ENCODE measurements at regions not wholly inside any gene's neighbourhood (a gene's known extent, or its start where the extent isn't known, plus 50 kb on each side); places are given as distances from the start of the nearest gene placed in this dataset.

DNA sequence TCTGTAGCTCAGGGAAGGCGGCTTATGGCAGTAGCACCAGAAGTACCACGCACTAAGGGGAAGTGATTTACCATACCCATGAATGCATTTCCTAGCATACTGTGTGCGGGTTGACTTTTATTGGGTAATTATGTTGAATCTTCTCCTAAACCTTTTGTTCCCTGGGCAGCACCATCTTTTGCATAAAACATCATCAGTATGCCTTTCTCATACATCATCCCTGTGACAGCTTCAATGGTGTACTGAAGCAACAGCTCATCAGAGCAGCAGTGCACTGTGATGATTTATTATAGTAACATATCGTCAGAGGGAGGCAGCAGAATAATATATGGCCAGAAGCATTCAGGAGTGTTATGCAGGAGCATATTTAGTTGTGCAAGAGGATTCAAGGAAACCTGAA lies 204.9 kb downstream of the CDH7 start:
- BruUV-seq (replicated peaks) = no TSS peak
- Histone ChIP-seq H3K4me1 (replicated peaks; ENCODE audit: insufficient read depth) (no peaks in the 10 kb centered on the region), H4K20me1 (ENCODE audit: insufficient read depth) (no peaks in the 10 kb centered on the region), H3K4me2 (no peak overlapping the region), H3K9me2 (ENCODE audit: insufficient read depth) (no peaks in the 10 kb centered on the region; the same call in 1 of the 2 replicates), H3F3A (ENCODE audit: insufficient read depth, low read depth) (no peaks in the 10 kb centered on the region), H3K36me3 (ENCODE audit: low read depth) (no peaks in the 10 kb centered on the region), H3K27me3 (ENCODE audit: insufficient read depth, low read depth) (no peaks in the 10 kb centered on the region), H3K79me2 (ENCODE audit: low read depth) (no peaks in the 10 kb centered on the region), H2AFZ (no peak overlapping the region), H3K9me3 (ENCODE audit: insufficient read depth, low read depth) (no peaks in the 10 kb centered on the region), H3K27ac (no peak overlapping the region), H3K4me3 (no peak overlapping the region)
- POLR2A ChIA-PET (ENCODE audit: unreplicated experiment) = no interaction called here
- no peak for TF ChIP-seq EZH2 (IDR thresholded peaks at IDR 0.05; ENCODE audit: low read depth)
- TF ChIP-seq, protein P1, sequence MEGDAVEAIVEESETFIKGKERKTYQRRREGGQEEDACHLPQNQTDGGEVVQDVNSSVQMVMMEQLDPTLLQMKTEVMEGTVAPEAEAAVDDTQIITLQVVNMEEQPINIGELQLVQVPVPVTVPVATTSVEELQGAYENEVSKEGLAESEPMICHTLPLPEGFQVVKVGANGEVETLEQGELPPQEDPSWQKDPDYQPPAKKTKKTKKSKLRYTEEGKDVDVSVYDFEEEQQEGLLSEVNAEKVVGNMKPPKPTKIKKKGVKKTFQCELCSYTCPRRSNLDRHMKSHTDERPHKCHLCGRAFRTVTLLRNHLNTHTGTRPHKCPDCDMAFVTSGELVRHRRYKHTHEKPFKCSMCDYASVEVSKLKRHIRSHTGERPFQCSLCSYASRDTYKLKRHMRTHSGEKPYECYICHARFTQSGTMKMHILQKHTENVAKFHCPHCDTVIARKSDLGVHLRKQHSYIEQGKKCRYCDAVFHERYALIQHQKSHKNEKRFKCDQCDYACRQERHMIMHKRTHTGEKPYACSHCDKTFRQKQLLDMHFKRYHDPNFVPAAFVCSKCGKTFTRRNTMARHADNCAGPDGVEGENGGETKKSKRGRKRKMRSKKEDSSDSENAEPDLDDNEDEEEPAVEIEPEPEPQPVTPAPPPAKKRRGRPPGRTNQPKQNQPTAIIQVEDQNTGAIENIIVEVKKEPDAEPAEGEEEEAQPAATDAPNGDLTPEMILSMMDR (conservative IDR thresholded peaks at IDR 0.05) = no peak
- CTCF ChIA-PET = no interaction called here
- intact Hi-C loops (cut with micrococcal nuclease; ENCODE audit: unreplicated experiment) = no loop called here
- no peak for DNase-seq

DNA sequence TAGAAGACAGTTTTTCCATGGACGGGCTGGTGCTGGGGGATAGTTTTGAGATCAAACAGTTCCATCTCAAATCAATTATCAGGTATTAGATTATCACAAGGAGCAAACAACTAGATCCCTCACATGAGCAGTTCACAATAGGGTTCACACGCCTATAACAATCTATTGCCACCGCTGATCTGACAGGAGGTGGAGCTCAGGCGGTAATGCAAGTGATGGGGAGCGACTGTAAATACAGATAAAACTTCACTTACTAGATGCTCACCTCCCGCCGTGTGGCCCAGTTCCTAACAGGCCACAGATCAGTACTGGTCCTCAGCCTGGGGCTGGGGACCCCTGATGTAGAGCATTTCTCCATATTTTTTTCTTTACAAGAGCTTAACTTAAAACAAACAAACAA lies 203.6 kb downstream of the CDH7 start:
- no peaks in the 10 kb centered on the region for H4K20me1 ChIP-seq (ENCODE audit: insufficient read depth)
- TF ChIP-seq, protein P1 (conservative IDR thresholded peaks at IDR 0.05) = no peak
- TF ChIP-seq EZH2 (IDR thresholded peaks at IDR 0.05; ENCODE audit: low read depth) = no peak
- no peak overlapping the region for H3K4me2 ChIP-seq
- H3K79me2 ChIP-seq (ENCODE audit: low read depth) = no peaks in the 10 kb centered on the region
- no peak overlapping the region for H2AFZ ChIP-seq
- H3F3A ChIP-seq (ENCODE audit: insufficient read depth, low read depth) = no peaks in the 10 kb centered on the region
- intact Hi-C loops (cut with micrococcal nuclease; ENCODE audit: unreplicated experiment) = no loop called here
- no peaks in the 10 kb centered on the region; the same call in 1 of the 2 replicates for H3K9me2 ChIP-seq (ENCODE audit: insufficient read depth)
- BruUV-seq (replicated peaks) = no TSS peak
- H3K9me3 ChIP-seq (ENCODE audit: insufficient read depth, low read depth) = no peaks in the 10 kb centered on the region
- ChIA-PET CTCF (no interaction called here), POLR2A (ENCODE audit: unreplicated experiment) (no interaction called here)
- H3K27me3 ChIP-seq (ENCODE audit: insufficient read depth, low read depth) = no peaks in the 10 kb centered on the region
- DNase-seq = no peak
- H3K4me3 ChIP-seq = no peak overlapping the region
- no peaks in the 10 kb centered on the region for H3K4me1 ChIP-seq (replicated peaks; ENCODE audit: insufficient read depth)
- H3K36me3 ChIP-seq (ENCODE audit: low read depth) = no peaks in the 10 kb centered on the region
- no peak overlapping the region for H3K27ac ChIP-seq

GRCh38 chr18:65946777-65947176 lies 196.0 kb downstream of the CDH7 start:
- Histone ChIP-seq H3K27me3 (ENCODE audit: insufficient read depth, low read depth) (no peaks in the 10 kb centered on the region), H3K4me3 (no peak overlapping the region), H3F3A (ENCODE audit: insufficient read depth, low read depth) (no peaks in the 10 kb centered on the region), H3K36me3 (ENCODE audit: low read depth) (no peaks in the 10 kb centered on the region), H3K4me1 (replicated peaks; ENCODE audit: insufficient read depth) (0 out of 2 replicates have a peak, but pooled peaks cover 3% of the 10 kb centered on the region), H3K4me2 (no peak overlapping the region), H3K9me3 (ENCODE audit: insufficient read depth, low read depth) (no peaks in the 10 kb centered on the region), H3K79me2 (ENCODE audit: low read depth) (no peaks in the 10 kb centered on the region), H4K20me1 (ENCODE audit: insufficient read depth) (no peaks in the 10 kb centered on the region), H3K27ac (no peak overlapping the region), H3K9me2 (ENCODE audit: insufficient read depth) (no peaks in the 10 kb centered on the region), H2AFZ (no peak overlapping the region)
- ChIA-PET CTCF (no interaction called here), POLR2A (ENCODE audit: unreplicated experiment) (no interaction called here)
- no TSS peak for BruUV-seq (replicated peaks)
- intact Hi-C loops (cut with micrococcal nuclease; ENCODE audit: unreplicated experiment) = no loop called here
- DNase-seq = no peak
- TF ChIP-seq, protein P1 (conservative IDR thresholded peaks at IDR 0.05) = no peak
- no peak for TF ChIP-seq EZH2 (IDR thresholded peaks at IDR 0.05; ENCODE audit: low read depth)

Data from PC-9 (cell line).